Hematopoietic multipotent progenitor cell (in vitro differentiated cells): ENCODE measurements at regions not wholly inside any gene's neighbourhood (a gene's known extent, or its start where the extent isn't known, plus 50 kb on each side); places are given as distances from the start of the nearest gene placed in this dataset.

Experiments
- DNase-seq, 3 donors: peaks; one replicate each; pipeline ENCODE4 v3.0.0-alpha.2; 2011 to 2015; ENCODE audit warnings: low read depth in 2 of 3, low spot score in 2 of 3

- no peak for DNase-seq
Observed at GRCh38 chr11:86726770-86727504, 54.5 kb upstream of the ME3 start.

DNA sequence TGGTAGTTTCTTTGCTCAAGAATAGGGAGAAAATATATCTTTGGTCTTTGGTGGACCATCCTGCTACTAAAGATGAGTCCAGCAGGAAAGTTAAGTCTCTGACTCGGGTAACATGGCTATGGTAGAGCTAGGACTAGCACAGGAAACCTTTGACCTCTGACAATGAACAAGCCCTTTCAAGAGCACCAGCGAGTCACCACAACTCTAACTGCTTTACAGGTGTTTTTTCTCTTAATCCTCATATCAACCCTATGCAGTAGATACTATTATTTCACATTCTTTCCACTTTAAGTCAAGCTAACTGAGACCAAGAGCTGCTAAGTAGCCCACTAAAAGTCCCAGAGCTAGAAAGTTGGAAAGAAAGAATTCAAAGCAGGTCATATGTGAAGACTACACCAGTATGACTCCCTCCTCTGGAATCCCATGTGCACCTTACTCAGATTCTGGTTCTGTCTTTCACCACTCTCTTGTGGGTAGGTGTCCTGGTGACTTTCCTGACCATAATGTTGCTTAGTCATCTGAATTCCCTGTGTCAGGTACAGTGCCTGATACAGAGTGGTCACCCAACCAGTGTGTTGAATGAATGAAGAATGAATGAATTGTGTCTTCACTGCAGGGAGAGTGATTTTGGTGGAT lies 53.8 kb upstream of the ME3 start:
- DNase-seq: no peak

DNA sequence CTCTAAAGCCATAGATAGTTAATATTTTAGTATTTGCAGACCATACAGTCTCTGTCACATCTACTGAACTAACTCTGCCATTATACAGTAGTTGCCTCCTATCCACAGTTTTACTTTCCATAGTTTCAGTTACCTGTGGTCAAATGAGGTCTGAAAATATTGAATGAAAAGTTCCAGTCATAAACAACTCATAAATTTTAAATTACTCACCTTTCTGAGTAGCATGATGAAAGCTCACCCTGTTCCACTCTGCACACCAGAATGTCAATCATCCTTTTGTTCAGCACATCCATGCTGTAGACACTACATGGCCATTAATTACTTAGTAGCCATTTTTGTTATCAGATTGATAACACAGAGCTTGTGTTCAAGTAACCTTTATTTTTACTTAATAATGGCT lies 51.7 kb upstream of the ME3 start:
- DNase-seq: no peak

- no peak for DNase-seq
Observed at GRCh38 chr11:86723281-86723680, 50.9 kb upstream of the ME3 start.

GRCh38 chr11:86722748-86723147 lies 50.3 kb upstream of the ME3 start:
- no peak for DNase-seq
